HepG2 (cell line): ENCODE measurements at regions not wholly inside any gene's neighbourhood (a gene's known extent, or its start where the extent isn't known, plus 50 kb on each side); places are given as distances from the start of the nearest gene placed in this dataset.
A peak's percentile ranks its signal among the peaks of the same experiment; 100 is the strongest.

Experiments
- CSRNP2 ChIP-seq: sonication (generic); formaldehyde crosslinking; conservative IDR thresholded peaks from 2 replicates; pipeline ENCODE4 v1.8.0; 2022; ENCODE audit warnings: low read depth, missing genetic modification reagents
- FOSL1 ChIP-seq: sonication (generic); formaldehyde crosslinking; IDR thresholded peaks from 2 replicates; pipeline ENCODE4 v1.9.0; 2021; ENCODE audit warnings: missing genetic modification reagents, borderline replicate concordance
- HNF1B ChIP-seq: sonication (generic); formaldehyde crosslinking; IDR thresholded peaks from 2 replicates; pipeline ENCODE4 v1.5.1; 2020; ENCODE audit warnings: mild to moderate bottlenecking, moderate library complexity, missing genetic modification reagents
- MED1 ChIP-seq: sonication (generic); formaldehyde crosslinking; IDR thresholded peaks from 2 replicates; pipeline ENCODE4 v1.4.0; 2020; ENCODE audit warnings: missing genetic modification reagents
- MTF2 ChIP-seq: sonication (generic); formaldehyde crosslinking; IDR thresholded peaks from 2 replicates; pipeline ENCODE4 v1.5.0; 2020; ENCODE audit warnings: missing genetic modification reagents, borderline replicate concordance
- MXD1 ChIP-seq: sonication (generic); formaldehyde crosslinking; IDR thresholded peaks from 2 replicates; pipeline ENCODE4 v1.4.0; 2020; ENCODE audit warnings: mild to moderate bottlenecking, missing genetic modification reagents
- NCOA1 ChIP-seq: sonication (generic); formaldehyde crosslinking; IDR thresholded peaks from 2 replicates; pipeline ENCODE4 v1.9.0; 2021; ENCODE audit warnings: missing genetic modification reagents
- NFATC3 ChIP-seq: sonication (generic); formaldehyde crosslinking; IDR thresholded peaks from 2 replicates; pipeline ENCODE4 v1.5.1; 2020; ENCODE audit warnings: mild to moderate bottlenecking, missing genetic modification reagents
- NFIC ChIP-seq: IDR thresholded peaks from 2 replicates; pipeline ENCODE4 v1.6.1; 2012; ENCODE audit warnings: mild to moderate bottlenecking, low read length, inconsistent platforms
- PAF1 ChIP-seq: IDR thresholded peaks from 2 replicates; pipeline ENCODE4 v1.6.1; 2016; ENCODE audit warnings: missing genetic modification reagents, missing compliant biosample characterization
- RBFOX2 ChIP-seq: fragments of 200-400 bp; formaldehyde crosslinking; IDR thresholded peaks from 2 replicates; pipeline ENCODE4 v1.6.1; 2017; ENCODE audit warnings: low read depth, mild to moderate bottlenecking, low read length
- TARDBP ChIP-seq: sonication (generic); formaldehyde crosslinking; IDR thresholded peaks from 2 replicates; pipeline ENCODE4 v1.8.0; 2022; ENCODE audit warnings: mild to moderate bottlenecking, missing genetic modification reagents
- TBX2 ChIP-seq: sonication (generic); formaldehyde crosslinking; IDR thresholded peaks from 2 replicates; pipeline ENCODE4 v1.5.0; 2020; ENCODE audit warnings: missing genetic modification reagents, mild to moderate bottlenecking, borderline replicate concordance
- THAP8 ChIP-seq: sonication (generic); formaldehyde crosslinking; IDR thresholded peaks from 2 replicates; pipeline ENCODE4 v1.5.1; 2020; ENCODE audit warnings: missing genetic modification reagents, mild to moderate bottlenecking, borderline replicate concordance
- XRCC5 ChIP-seq: fragments of 200-400 bp; formaldehyde crosslinking; optimal IDR thresholded peaks from 2 replicates; pipeline ENCODE3; 2017; ENCODE audit warnings: mild to moderate bottlenecking, low read length
- ZBTB20 ChIP-seq: sonication (generic); formaldehyde crosslinking; IDR thresholded peaks from 2 replicates; pipeline ENCODE4 v1.8.1; 2023; ENCODE audit warnings: missing genetic modification reagents, low read depth, mild to moderate bottlenecking, borderline replicate concordance
- ZNF431 ChIP-seq: sonication (generic); formaldehyde crosslinking; IDR thresholded peaks from 2 replicates; pipeline ENCODE4 v1.9.0; 2022; ENCODE audit warnings: missing genetic modification reagents, low read depth, mild to moderate bottlenecking, borderline replicate concordance
- ZNF687 ChIP-seq: sonication (generic); formaldehyde crosslinking; IDR thresholded peaks from 2 replicates; pipeline ENCODE4 v1.5.1; 2020; ENCODE audit warnings: mild to moderate bottlenecking, missing genetic modification reagents, moderate library complexity
- ZNF7 ChIP-seq: IDR thresholded peaks from 2 replicates; pipeline ENCODE4 v1.6.1; 2016; ENCODE audit warnings: missing biosample characterization, missing genetic modification reagents
- TF ChIP-seq, protein P1 (sequence below): IDR thresholded peaks from 2 replicates; pipeline ENCODE4 v1.6.1; 2016

DNA sequence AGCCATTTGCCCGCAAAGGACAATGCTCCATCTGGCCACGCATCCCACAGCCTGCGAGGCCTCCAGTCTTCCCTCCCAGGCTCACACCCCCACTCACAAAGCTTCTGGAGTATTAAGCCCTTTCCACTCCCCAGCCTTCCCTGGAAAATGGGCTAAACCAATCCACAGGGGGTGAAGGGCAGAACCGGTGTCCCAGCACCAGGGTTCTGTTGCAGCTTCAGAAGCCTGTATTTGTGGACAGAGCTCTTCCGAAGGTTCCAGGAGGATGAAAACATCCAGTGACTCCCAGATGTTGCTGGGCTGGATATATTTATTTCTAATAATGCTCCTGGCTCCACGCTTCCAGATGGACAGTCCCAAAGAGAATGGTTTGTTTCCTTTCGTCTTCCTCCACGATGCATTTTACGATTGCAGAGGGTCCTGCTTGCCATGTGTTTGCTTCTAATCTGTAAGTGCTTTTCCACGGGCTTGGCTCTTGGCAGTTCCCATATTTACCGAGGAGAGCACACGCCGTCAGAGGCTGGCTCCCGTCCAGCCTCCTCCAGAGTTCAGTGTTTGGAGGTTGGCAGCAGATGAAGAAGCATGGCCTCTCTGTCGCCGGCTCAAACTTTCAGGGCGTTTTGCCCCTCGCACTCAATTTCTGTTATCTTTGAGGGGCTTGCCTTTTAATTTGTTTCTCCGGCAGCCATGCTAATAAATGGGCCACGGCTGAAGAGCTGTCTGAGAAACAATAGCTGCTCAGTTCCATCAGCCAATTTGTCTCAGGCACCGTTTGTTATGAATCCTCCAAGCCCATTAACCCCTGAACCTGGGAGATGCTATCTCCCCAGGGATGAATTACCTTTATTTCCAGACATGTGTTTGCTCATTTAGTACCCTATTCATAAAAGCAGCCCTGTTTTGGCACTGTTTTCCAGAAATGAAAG lies 367.9 kb upstream of the PROK2 start (continued):
- TF ChIP-seq CSRNP2 (CRISPR knock-in tag) (no peak), PAF1 (CRISPR knock-in tag) (no peak), MXD1 (CRISPR knock-in tag) (0 out of 2 replicates have a peak, but pooled peaks have one; percentile 24), ZNF687 (CRISPR knock-in tag) (peak; percentile 41), MTF2 (CRISPR knock-in tag) (no peak), XRCC5 (peak; percentile 30), THAP8 (CRISPR knock-in tag) (peak; percentile 64; the same call in 1 of the 2 replicates), MED1 (CRISPR knock-in tag) (0 out of 2 replicates have a peak, but pooled peaks have one; percentile 13), NCOA1 (no peak), ZNF7 (CRISPR knock-in tag) (0 out of 2 replicates have a peak, but pooled peaks have one; percentile 5), NFATC3 (CRISPR knock-in tag) (no peak), TARDBP (CRISPR knock-in tag) (no peak), ZBTB20 (CRISPR knock-in tag) (no peak), TBX2 (CRISPR knock-in tag) (peak; percentile 33; the same call in 1 of the 2 replicates), FOSL1 (CRISPR knock-in tag) (no peak), ZNF431 (no peak), NFIC (peak; percentile 21; the same call in 1 of the 2 replicates), HNF1B (CRISPR knock-in tag) (peak; percentile 59; the same call in 1 of the 2 replicates), RBFOX2 (no peak)
- TF ChIP-seq, protein P1, sequence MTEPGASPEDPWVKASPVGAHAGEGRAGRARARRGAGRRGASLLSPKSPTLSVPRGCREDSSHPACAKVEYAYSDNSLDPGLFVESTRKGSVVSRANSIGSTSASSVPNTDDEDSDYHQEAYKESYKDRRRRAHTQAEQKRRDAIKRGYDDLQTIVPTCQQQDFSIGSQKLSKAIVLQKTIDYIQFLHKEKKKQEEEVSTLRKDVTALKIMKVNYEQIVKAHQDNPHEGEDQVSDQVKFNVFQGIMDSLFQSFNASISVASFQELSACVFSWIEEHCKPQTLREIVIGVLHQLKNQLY (CRISPR knock-in tag) = no peak
